Progenitor cell of endocrine pancreas (in vitro differentiated cells): ENCODE measurements at regions not wholly inside any gene's neighbourhood (a gene's known extent, or its start where the extent isn't known, plus 50 kb on each side); places are given as distances from the start of the nearest gene placed in this dataset. TPM values are rescaled to one million over a fixed set of nuclear protein-coding genes. Genes with fewer than 3 reads are reported as not detected.

Source experiments
- DNase-seq: peaks from one replicate; pipeline ENCODE4 v3.0.0; 2021; ENCODE audit warnings: low spot score; ENCODE audit not compliant: unreplicated experiment
- H3K27ac Mint-ChIP-seq: 2 replicates; pipeline ENCODE4 v1.8.0; 2021; ENCODE audit warnings: mild to moderate bottlenecking, moderate library complexity, mixed read lengths
- H3K27me3 Mint-ChIP-seq: 2 replicates; pipeline ENCODE4 v1.8.0; 2021; ENCODE audit warnings: mixed read lengths
- H3K36me3 Mint-ChIP-seq: 2 replicates; pipeline ENCODE4 v1.8.0; 2022; ENCODE audit warnings: mixed read lengths; ENCODE audit not compliant: insufficient read depth
- H3K4me1 Mint-ChIP-seq: 2 replicates; pipeline ENCODE4 v1.8.0; 2021; ENCODE audit warnings: low read depth, mixed read lengths
- H3K4me3 Mint-ChIP-seq: 2 replicates; pipeline ENCODE4 v1.8.0; 2021; ENCODE audit warnings: low read depth, mild to moderate bottlenecking, moderate library complexity, mixed read lengths
- H3K9me3 Mint-ChIP-seq: 2 replicates; pipeline ENCODE4 v1.8.0; 2021; ENCODE audit warnings: low read depth, mixed read lengths
- CTCF ChIP-seq: fragments of 200-600 bp; sonication (generic); IDR thresholded peaks from one replicate; pipeline ENCODE4 v1.5.0; 2021; ENCODE audit warnings: antibody characterized with exemption, mild to moderate bottlenecking; ENCODE audit not compliant: unreplicated experiment
- microRNA-seq: library from miRNA; unstranded; fragments of <30 nt; microRNA quantifications from one replicate; pipeline ENCODE4 v1.1.0, GENCODE V29; 2020; ENCODE audit warnings: borderline number of aligned reads; ENCODE audit not compliant: unreplicated experiment

- H3K27me3 Mint-ChIP-seq = no peaks in the 10 kb centered on the region
- peaks cover 6% of the 10 kb centered on the region for H3K4me1 Mint-ChIP-seq
- TF ChIP-seq CTCF = no peak
- H3K36me3 Mint-ChIP-seq = no peaks in the 10 kb centered on the region
- DNase-seq = no peak
- H3K4me3 Mint-ChIP-seq = no peak overlapping the region
- no peaks in the 10 kb centered on the region for H3K9me3 Mint-ChIP-seq
- H3K27ac Mint-ChIP-seq = no peak overlapping the region
Observed at GRCh38 chr1:168368131-168368530, 87.5 kb downstream of the TBX19 start.

GRCh38 chr1:168365719-168366479 is 85.2 kb downstream of the TBX19 start:
- H3K4me3 Mint-ChIP-seq = no peak overlapping the region
- no peak overlapping the region for H3K27ac Mint-ChIP-seq
- H3K36me3 Mint-ChIP-seq = no peaks in the 10 kb centered on the region
- H3K4me1 Mint-ChIP-seq = peaks cover 6% of the 10 kb centered on the region
- no peaks in the 10 kb centered on the region for H3K27me3 Mint-ChIP-seq
- DNase-seq = no peak
- peak; percentile 39 for TF ChIP-seq CTCF
- no peaks in the 10 kb centered on the region for H3K9me3 Mint-ChIP-seq

Small RNA genes lying in the stretch of these regions (microRNA-seq; reads per million reads assigned to microRNA genes)
- gene MIR557 = not detected
